SK-N-SH (cell line): ENCODE measurements at regions not wholly inside any gene's neighbourhood (a gene's known extent, or its start where the extent isn't known, plus 50 kb on each side); places are given as distances from the start of the nearest gene placed in this dataset.

ENCODE experiments used
- CTCF ChIP-seq: fragments of 200-600 bp; sonication (generic); IDR thresholded peaks from 2 replicates; pipeline ENCODE4 v1.6.1; 2017; ENCODE audit warnings: antibody characterized with exemption, mild to moderate bottlenecking, moderate library complexity
- FOXJ3 ChIP-seq: sonication (generic); formaldehyde crosslinking; IDR thresholded peaks from 2 replicates; pipeline ENCODE4 v1.5.1; 2020; ENCODE audit warnings: mild to moderate bottlenecking, missing genetic modification reagents
- YY1 ChIP-seq: IDR thresholded peaks from 2 replicates; pipeline ENCODE4 v1.4.0; 2012; ENCODE audit warnings: low read depth, mild to moderate bottlenecking

GRCh38 chr5:133769842-133770241 lies 157.5 kb upstream of the FSTL4 start:
- TF ChIP-seq FOXJ3 (CRISPR knock-in tag) (no peak), YY1 (no peak), CTCF (no peak)
